BLaER1 (cell line): ENCODE measurements at regions not wholly inside any gene's neighbourhood (a gene's known extent, or its start where the extent isn't known, plus 50 kb on each side); places are given as distances from the start of the nearest gene placed in this dataset.

Experiments used
- H3K27ac ChIP-seq: shearing (Covaris generic); formaldehyde crosslinking; 2 replicates; pipeline ENCODE4 v1.8.1; 2022
- H3K27me3 ChIP-seq: shearing (Covaris generic); formaldehyde crosslinking; 2 replicates; pipeline ENCODE4 v1.8.1; 2022
- H3K36me3 ChIP-seq: shearing (Covaris generic); formaldehyde crosslinking; 2 replicates; pipeline ENCODE4 v1.8.1; 2022
- H3K4me1 ChIP-seq: shearing (Covaris generic); formaldehyde crosslinking; 2 replicates; pipeline ENCODE4 v1.8.1; 2022
- H3K4me2 ChIP-seq: shearing (Covaris generic); formaldehyde crosslinking; 2 replicates; pipeline ENCODE4 v1.8.1; 2022
- H3K4me3 ChIP-seq: shearing (Covaris generic); formaldehyde crosslinking; 2 replicates; pipeline ENCODE4 v1.8.1; 2022
- H3K9ac ChIP-seq: shearing (Covaris generic); formaldehyde crosslinking; 2 replicates; pipeline ENCODE4 v1.8.1; 2022
- H3K9me3 ChIP-seq: shearing (Covaris generic); formaldehyde crosslinking; 2 replicates; pipeline ENCODE4 v1.8.1; 2022
- H4K20me1 ChIP-seq: shearing (Covaris generic); formaldehyde crosslinking; 2 replicates; pipeline ENCODE4 v1.8.1; 2022
- Cebpa-rat ChIP-seq: shearing (Covaris generic); IDR thresholded peaks from 2 replicates; pipeline ENCODE4 v1.8.1; 2022

DNA sequence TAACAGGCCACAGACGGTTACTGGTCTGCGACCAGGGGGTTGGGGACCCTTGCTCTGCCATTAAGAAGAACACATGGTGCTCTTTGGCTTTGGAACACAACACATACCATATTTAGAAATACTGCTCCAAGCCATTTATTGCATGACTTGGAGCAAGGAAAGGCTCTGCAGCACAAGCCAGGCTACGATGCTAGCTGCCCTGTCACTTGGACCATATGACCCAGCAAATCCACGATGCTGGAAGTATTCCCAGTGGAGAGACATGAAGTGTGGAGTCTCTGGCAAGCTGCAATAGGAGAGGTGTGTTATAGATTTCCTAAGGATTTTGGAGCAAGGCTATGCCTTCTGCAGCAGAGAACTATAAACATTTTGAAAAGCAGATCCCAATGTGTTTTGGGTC, 171.2 kb downstream of the HAUS1 start:
- H3K4me3 ChIP-seq = no peak overlapping the region

DNA sequence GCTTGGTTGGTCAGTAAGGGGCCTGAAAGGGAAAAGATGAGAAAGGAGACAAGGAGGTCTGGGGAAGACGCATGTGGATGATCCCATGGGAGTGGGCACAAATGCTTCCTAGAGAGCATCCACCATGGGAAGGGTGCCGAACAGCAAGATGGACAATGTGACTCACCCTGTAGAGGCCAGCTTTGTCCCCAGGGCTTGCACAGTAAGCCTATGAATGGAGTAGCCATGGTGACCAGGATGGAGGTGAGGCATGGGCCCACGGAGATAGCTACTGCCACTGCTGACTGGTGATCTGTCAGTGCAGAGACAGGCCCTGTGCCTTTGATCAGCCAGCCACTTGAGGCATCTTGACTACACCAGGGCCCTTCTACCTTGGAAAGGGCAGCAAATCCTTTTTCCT, 172.6 kb downstream of the HAUS1 start:
- Histone ChIP-seq H3K27ac (no peak overlapping the region), H3K4me3 (no peak overlapping the region), H3K9ac (no peak overlapping the region), H4K20me1 (no peaks in the 10 kb centered on the region), H3K9me3 (no peaks in the 10 kb centered on the region), H3K27me3 (no peaks in the 10 kb centered on the region), H3K4me1 (peaks cover 15% of the 10 kb centered on the region), H3K36me3 (no peaks in the 10 kb centered on the region), H3K4me2 (no peak overlapping the region)
- no peak for TF ChIP-seq Cebpa-rat

More for the DNA sequence above, 171.2 kb downstream of the HAUS1 start:
- H3K9ac ChIP-seq = no peak overlapping the region
- no peaks in the 10 kb centered on the region for H3K36me3 ChIP-seq
- H4K20me1 ChIP-seq = no peaks in the 10 kb centered on the region
- no peaks in the 10 kb centered on the region for H3K9me3 ChIP-seq
- TF ChIP-seq Cebpa-rat = no peak
- H3K27me3 ChIP-seq = no peaks in the 10 kb centered on the region
- H3K4me1 ChIP-seq = peaks cover 15% of the 10 kb centered on the region
- H3K27ac ChIP-seq = no peak overlapping the region
- H3K4me2 ChIP-seq = no peak overlapping the region

DNA sequence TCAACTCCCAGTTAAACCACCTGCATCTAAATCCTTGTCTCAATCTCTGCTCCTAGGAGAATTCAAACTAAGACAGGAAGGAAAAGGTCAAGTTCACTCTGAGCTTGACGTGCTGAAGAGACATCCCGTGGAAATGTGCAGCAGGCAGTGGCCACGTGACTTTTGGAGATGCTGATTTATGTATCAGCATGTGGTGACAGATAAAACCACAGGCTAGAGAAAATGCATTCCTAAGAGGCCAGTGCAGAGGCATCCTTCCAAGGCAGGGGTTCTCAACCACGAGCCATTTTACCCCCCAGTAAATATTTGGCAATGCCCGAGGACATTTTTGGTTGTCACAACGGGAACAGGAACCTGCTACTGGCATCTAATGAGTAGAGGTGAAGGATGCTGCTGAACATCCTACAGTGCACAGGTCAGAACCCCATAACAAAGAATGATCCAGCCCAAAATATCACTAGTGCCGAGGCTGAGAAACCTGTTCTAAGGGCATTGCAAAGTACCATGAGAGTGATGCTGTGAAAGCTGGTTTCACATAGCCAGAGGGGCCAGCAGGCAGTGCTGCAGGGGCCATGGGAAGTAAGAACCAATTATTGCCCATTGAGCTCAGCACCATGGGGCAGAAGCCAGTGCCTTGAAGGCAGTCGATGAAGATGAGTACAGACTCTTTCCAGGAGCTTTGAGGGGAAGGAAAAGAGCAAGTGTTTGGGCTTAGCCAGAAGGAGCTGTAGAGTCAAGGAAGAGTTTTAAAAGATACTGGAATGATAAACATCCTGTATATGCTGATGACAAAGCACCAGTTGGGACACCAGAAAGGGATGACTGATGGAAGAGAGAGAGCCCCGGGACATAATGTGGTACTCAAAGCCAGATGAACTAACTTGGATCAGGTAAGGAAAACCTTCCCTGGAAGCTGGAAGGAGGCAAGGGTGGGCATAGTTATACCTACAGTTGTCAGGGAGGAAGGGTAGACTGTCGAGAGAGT, 174.6 kb downstream of the HAUS1 start:
- Histone ChIP-seq H3K4me3 (no peak overlapping the region), H3K36me3 (no peaks in the 10 kb centered on the region), H3K4me2 (peak overlapping the region; percentile 53), H3K9ac (no peak overlapping the region), H3K27ac (no peak overlapping the region), H3K9me3 (no peaks in the 10 kb centered on the region), H3K27me3 (no peaks in the 10 kb centered on the region), H3K4me1 (peaks cover 19% of the 10 kb centered on the region), H4K20me1 (no peaks in the 10 kb centered on the region)
- TF ChIP-seq Cebpa-rat = no peak

DNA sequence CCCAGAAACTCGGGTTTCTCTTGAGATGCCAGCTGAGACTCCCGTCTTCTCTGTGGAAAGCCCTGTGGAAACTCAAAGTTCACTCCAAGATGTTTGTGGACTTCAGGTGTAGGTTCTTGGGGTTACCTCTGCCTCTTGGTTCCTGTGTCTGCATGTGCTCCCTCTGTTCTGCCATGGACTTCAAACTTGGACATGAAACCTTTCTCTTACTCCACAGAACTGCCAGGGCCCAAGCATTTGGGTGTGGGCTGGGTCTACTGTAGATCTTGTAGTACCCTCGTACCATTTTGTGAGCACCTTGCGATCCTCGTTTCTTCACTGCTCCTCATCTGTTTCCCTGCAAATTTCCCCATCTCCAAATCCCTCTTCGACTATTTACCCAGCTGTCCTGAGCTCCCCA, 175.5 kb downstream of the HAUS1 start:
- Histone ChIP-seq H3K36me3 (no peaks in the 10 kb centered on the region), H3K9ac (0 out of 2 replicates have a peak overlapping the region, but pooled peaks have one; percentile 46), H3K4me2 (no peak overlapping the region), H4K20me1 (no peaks in the 10 kb centered on the region), H3K4me3 (no peak overlapping the region), H3K27me3 (no peaks in the 10 kb centered on the region), H3K27ac (no peak overlapping the region), H3K4me1 (peaks cover 23% of the 10 kb centered on the region), H3K9me3 (no peaks in the 10 kb centered on the region)
- no peak for TF ChIP-seq Cebpa-rat

DNA sequence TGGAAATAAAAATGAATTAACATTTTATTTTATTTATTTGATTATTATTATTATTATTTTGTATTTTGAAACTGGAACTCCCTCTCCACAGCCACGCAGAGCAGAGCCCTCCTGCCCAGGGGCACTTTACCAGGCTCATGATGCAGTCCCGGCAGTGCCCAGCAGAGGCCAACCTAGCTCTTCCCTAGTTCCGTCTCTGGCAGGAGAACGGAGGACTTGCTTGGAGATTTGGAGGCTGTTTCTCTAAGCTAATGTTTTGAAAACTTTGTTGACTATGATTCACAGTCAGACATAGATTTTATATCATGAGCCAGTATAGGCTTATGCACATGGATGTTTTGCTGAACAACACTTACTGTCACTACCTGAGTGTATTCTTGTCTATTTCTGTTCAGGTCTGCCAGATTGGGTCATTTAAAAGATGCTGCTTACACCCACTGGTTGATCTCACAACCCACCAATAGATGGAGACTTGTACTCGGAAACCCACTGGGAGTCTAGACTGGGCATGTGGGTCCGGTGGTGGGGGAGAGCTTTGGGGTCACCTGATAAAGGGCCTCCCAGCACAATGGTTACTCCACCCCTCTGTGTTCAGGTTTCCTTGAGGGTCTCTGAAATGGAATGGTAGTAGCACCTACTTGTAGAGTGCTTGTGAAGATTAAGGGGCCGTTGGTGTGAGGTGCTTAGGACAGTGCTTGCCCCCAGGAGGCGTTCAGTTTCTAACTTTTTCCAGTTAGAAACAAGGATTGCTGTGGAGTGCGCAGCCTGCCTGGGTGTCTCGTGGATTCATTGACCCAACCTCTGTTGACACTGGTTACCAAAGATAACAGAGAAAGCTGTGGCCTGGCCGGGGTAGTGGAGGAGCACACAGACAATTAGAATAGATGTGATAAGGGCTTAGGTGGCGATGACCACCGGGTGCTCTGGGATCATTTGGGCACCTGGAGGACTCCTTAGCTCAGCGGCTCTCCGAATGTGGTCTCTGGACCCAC, 177.3 kb downstream of the HAUS1 start:
- Histone ChIP-seq H3K4me3 (no peak overlapping the region), H3K36me3 (no peaks in the 10 kb centered on the region), H3K9ac (no peak overlapping the region), H3K4me2 (no peak overlapping the region), H3K4me1 (peaks cover 23% of the 10 kb centered on the region), H4K20me1 (no peaks in the 10 kb centered on the region), H3K27ac (no peak overlapping the region), H3K27me3 (no peaks in the 10 kb centered on the region), H3K9me3 (no peaks in the 10 kb centered on the region)
- TF ChIP-seq Cebpa-rat = no peak

GRCh38 chr18:46282177-46282570, 178.0 kb downstream of the HAUS1 start:
- Histone ChIP-seq H3K9ac (no peak overlapping the region), H3K4me2 (no peak overlapping the region), H3K27ac (no peak overlapping the region), H3K36me3 (no peaks in the 10 kb centered on the region), H3K4me1 (peaks cover 23% of the 10 kb centered on the region), H3K4me3 (no peak overlapping the region), H4K20me1 (no peaks in the 10 kb centered on the region), H3K9me3 (no peaks in the 10 kb centered on the region), H3K27me3 (no peaks in the 10 kb centered on the region)
- no peak for TF ChIP-seq Cebpa-rat

DNA sequence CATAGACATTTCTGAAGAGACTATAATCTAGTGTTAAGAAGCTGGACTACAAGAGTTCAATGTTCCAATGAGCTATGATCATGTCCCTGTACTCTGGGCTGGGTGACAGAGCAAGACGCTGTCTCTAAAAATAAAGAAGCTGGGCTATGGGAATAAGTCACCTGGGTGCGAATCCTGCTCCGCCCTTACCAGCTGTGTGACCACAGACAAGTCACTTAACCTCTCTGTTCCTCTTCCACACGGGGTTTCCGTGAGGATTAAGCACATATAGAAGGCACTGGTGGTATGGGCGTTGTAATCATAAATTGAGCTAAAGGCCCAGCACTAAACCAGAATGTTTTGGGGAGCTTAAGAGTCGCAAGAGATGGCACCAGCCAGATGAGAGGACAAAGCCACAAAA, 178.5 kb downstream of the HAUS1 start:
- H3K4me2 ChIP-seq = no peak overlapping the region
- no peaks in the 10 kb centered on the region for H3K36me3 ChIP-seq
- H3K4me3 ChIP-seq = no peak overlapping the region
- no peaks in the 10 kb centered on the region for H3K27me3 ChIP-seq
- no peak for TF ChIP-seq Cebpa-rat
- no peak overlapping the region for H3K9ac ChIP-seq
- H3K4me1 ChIP-seq = peaks cover 23% of the 10 kb centered on the region
- H3K9me3 ChIP-seq = no peaks in the 10 kb centered on the region
- no peaks in the 10 kb centered on the region for H4K20me1 ChIP-seq
- H3K27ac ChIP-seq = no peak overlapping the region

DNA sequence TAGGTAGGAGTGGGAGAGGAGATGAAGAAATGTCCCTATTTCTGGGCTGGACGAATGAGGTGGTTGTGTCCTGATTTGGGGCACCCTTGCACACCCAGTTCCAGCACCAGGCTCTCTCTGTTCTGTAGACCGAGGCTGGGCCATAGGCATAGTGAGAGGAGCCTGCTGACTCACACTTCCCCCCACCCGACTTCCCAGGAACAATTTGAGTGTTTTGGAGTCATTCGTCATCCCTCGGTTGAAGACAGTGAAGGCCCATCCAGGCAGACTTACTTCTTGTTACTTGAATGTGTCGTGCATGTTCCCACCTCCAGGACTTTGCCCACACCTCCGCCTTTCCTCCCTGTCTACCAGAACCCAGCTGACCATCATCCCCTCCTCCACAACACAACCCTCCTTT, 179.1 kb downstream of the HAUS1 start:
- no peaks in the 10 kb centered on the region for H3K9me3 ChIP-seq

DNA sequence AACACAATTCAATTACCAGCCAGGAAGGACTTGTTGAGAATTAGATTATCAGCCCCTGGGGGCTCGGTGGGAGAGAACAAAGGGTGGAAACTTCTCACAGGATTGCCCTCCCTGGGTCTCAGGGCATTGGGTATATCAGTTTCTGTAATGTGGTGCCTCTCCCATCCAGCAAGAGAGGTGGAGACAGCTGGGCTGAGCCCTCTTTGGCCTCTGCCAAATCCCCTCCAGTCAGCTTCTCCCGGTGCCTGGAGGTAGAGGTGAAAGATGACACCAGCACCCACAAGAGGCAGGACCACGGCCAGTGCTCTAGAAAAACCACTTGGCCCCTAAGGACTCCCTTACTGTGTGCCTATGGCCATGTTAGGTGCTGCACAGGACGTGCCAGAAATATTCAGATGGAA, 179.7 kb downstream of the HAUS1 start:
- Histone ChIP-seq H4K20me1 (no peaks in the 10 kb centered on the region), H3K9me3 (no peaks in the 10 kb centered on the region), H3K27me3 (no peaks in the 10 kb centered on the region), H3K4me1 (peaks cover 11% of the 10 kb centered on the region), H3K27ac (no peak overlapping the region), H3K4me3 (no peak overlapping the region), H3K4me2 (peak overlapping the region; percentile 28; the same call in 1 of the 2 replicates), H3K36me3 (no peaks in the 10 kb centered on the region), H3K9ac (no peak overlapping the region)
- no peak for TF ChIP-seq Cebpa-rat

More for the DNA sequence above, 179.1 kb downstream of the HAUS1 start:
- TF ChIP-seq Cebpa-rat = no peak
- Histone ChIP-seq H4K20me1 (no peaks in the 10 kb centered on the region), H3K4me2 (peak overlapping the region; percentile 28; the same call in 1 of the 2 replicates), H3K27ac (no peak overlapping the region), H3K9ac (no peak overlapping the region), H3K4me1 (peaks cover 17% of the 10 kb centered on the region), H3K36me3 (no peaks in the 10 kb centered on the region), H3K4me3 (no peak overlapping the region), H3K27me3 (no peaks in the 10 kb centered on the region)
